GM20000 (cell line): ENCODE measurements at regions not wholly inside any gene's neighbourhood (a gene's known extent, or its start where the extent isn't known, plus 50 kb on each side); places are given as distances from the start of the nearest gene placed in this dataset.

Experiments used
- DNase-seq: peaks from one replicate; pipeline ENCODE4 v3.0.0; 2012; ENCODE audit warnings: low spot score
- CTCF ChIP-seq: IDR thresholded peaks from 2 replicates; pipeline ENCODE4 v1.5.1; 2012; ENCODE audit warnings: mild to moderate bottlenecking, control low read depth; ENCODE audit errors: extremely low read depth, missing control alignments

- TF ChIP-seq CTCF: no peak
- DNase-seq: no peak
These were observed 164.5 kb upstream of the S1PR3 start for GRCh38 chr9:88826771-88827181.

GRCh38 chr9:88828018-88828417 is 163.2 kb upstream of the S1PR3 start:
- DNase-seq: no peak
- no peak for TF ChIP-seq CTCF

- no peak for DNase-seq
- TF ChIP-seq CTCF: no peak
These were observed 162.7 kb upstream of the S1PR3 start for GRCh38 chr9:88828492-88828974.

- DNase-seq: no peak
- no peak for TF ChIP-seq CTCF
These were observed 162.0 kb upstream of the S1PR3 start for GRCh38 chr9:88829276-88829675.

- no peak for TF ChIP-seq CTCF
- DNase-seq: no peak
These were observed 159.4 kb upstream of the S1PR3 start for GRCh38 chr9:88831713-88832407.

- DNase-seq: no peak
- TF ChIP-seq CTCF: no peak
These were observed 157.3 kb upstream of the S1PR3 start for GRCh38 chr9:88833946-88834345.

- no peak for TF ChIP-seq CTCF
- DNase-seq: no peak
These were observed 156.2 kb upstream of the S1PR3 start for GRCh38 chr9:88835038-88835466.
